GM19438 (cell line): ENCODE measurements at regions not wholly inside any gene's neighbourhood (a gene's known extent, or its start where the extent isn't known, plus 50 kb on each side); places are given as distances from the start of the nearest gene placed in this dataset.

Experiments used
- ATAC-seq: cut with Tn5 transposase; IDR thresholded peaks from one replicate; pipeline ENCODE4 v1.9.1; 2021; ENCODE audit warnings: low read depth; ENCODE audit not compliant: unreplicated experiment

GRCh38 chr10:113431398-113432160 is 121.3 kb upstream of the HABP2 start:
- ATAC-seq: no peak

- ATAC-seq: no peak
These were observed 119.1 kb upstream of the HABP2 start for GRCh38 chr10:113433711-113434110.

- ATAC-seq: no peak
These were observed 118.5 kb upstream of the HABP2 start for GRCh38 chr10:113434315-113434714.

GRCh38 chr10:113434950-113435349 is 117.9 kb upstream of the HABP2 start:
- no peak for ATAC-seq

- no peak for ATAC-seq
These were observed 117.0 kb upstream of the HABP2 start for GRCh38 chr10:113435881-113436280.

GRCh38 chr10:113436851-113437250 is 116.0 kb upstream of the HABP2 start:
- no peak for ATAC-seq

GRCh38 chr10:113438652-113439051 is 114.2 kb upstream of the HABP2 start:
- ATAC-seq: no peak

- ATAC-seq: no peak
These were observed 111.6 kb upstream of the HABP2 start for GRCh38 chr10:113441220-113441619.

- no peak for ATAC-seq
These were observed 111.1 kb upstream of the HABP2 start for GRCh38 chr10:113441686-113442270.

- ATAC-seq: no peak
These were observed 110.5 kb upstream of the HABP2 start for GRCh38 chr10:113442336-113442735.

- ATAC-seq: no peak
These were observed 109.5 kb upstream of the HABP2 start for GRCh38 chr10:113443141-113443925.

GRCh38 chr10:113444766-113445365 is 108.0 kb upstream of the HABP2 start:
- ATAC-seq: no peak

- no peak for ATAC-seq
These were observed 107.1 kb upstream of the HABP2 start for GRCh38 chr10:113445736-113446135.

- ATAC-seq: no peak
These were observed 106.1 kb upstream of the HABP2 start for GRCh38 chr10:113446739-113447138.

- ATAC-seq: no peak
These were observed 105.6 kb upstream of the HABP2 start for GRCh38 chr10:113447278-113447677.

- ATAC-seq: no peak
These were observed 103.7 kb upstream of the HABP2 start for GRCh38 chr10:113449006-113449695.

GRCh38 chr10:113450046-113450804 is 102.6 kb upstream of the HABP2 start:
- no peak for ATAC-seq

- ATAC-seq: no peak
These were observed 101.9 kb upstream of the HABP2 start for GRCh38 chr10:113450906-113451305.

GRCh38 chr10:113452146-113452845 is 100.6 kb upstream of the HABP2 start:
- ATAC-seq: no peak
